GM12891 (cell line): ENCODE measurements at regions not wholly inside any gene's neighbourhood (a gene's known extent, or its start where the extent isn't known, plus 50 kb on each side); places are given as distances from the start of the nearest gene placed in this dataset.

Source experiments
- PAX5 ChIP-seq: IDR thresholded peaks from 2 replicates; pipeline ENCODE4 v1.6.1; 2011; ENCODE audit warnings: low read length, moderate library complexity, mild to moderate bottlenecking; ENCODE audit not compliant: insufficient read depth, severe bottlenecking
- POLR2A ChIP-seq: IDR thresholded peaks from 2 replicates; pipeline ENCODE4 v1.6.1; 2011; ENCODE audit warnings: low read depth, low read length, control low read depth
- POLR2AphosphoS5 ChIP-seq: IDR thresholded peaks from 2 replicates; pipeline ENCODE4 v1.6.1; 2011; ENCODE audit warnings: low read depth, low read length, control low read depth
- POU2F2 ChIP-seq: IDR thresholded peaks from 2 replicates; pipeline ENCODE4 v1.6.1; 2011; ENCODE audit warnings: low read depth, mild to moderate bottlenecking, control low read depth, low read length, moderate library complexity
- SPI1 ChIP-seq: IDR thresholded peaks from 2 replicates; pipeline ENCODE4 v1.6.1; 2011; ENCODE audit warnings: low read depth, low read length, control low read depth
- TAF1 ChIP-seq: IDR thresholded peaks from 2 replicates; pipeline ENCODE4 v1.6.1; 2011; ENCODE audit warnings: low read depth, low read length, control low read depth

GRCh38 chr6:8651998-8652397 is 216.7 kb upstream of the SLC35B3 start:
- TF ChIP-seq TAF1 = no peak
- TF ChIP-seq POLR2A = no peak
- no peak for TF ChIP-seq POLR2AphosphoS5
- no peak for TF ChIP-seq SPI1
- TF ChIP-seq PAX5 = no peak
- no peak for TF ChIP-seq POU2F2
